ENCODE measurements at regions not wholly inside any gene's neighbourhood (a gene's known extent, or its start where the extent isn't known, plus 50 kb on each side); places are given as distances from the start of the nearest gene placed in this dataset.

DNA sequence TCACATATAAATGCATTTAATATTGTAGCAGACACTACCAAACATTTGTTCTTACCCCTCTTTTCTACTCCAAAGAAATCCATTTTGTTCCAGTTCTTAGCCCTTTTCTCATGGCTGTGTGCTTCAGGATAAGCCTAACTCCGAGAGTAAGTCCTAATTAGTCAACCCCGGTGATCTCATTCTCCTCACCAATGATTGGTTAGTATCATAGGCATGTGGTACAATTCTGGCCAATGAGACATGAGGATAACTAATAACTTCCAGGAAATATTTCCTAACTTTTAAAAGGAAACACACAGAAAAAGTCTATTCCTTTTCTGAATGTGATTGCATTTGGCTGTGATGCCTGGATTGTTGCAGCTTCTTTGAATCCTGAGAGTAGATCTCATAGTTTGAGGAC is 116.0 kb downstream of the GPR63 start:
- TF ChIP-seq, protein P1, sequence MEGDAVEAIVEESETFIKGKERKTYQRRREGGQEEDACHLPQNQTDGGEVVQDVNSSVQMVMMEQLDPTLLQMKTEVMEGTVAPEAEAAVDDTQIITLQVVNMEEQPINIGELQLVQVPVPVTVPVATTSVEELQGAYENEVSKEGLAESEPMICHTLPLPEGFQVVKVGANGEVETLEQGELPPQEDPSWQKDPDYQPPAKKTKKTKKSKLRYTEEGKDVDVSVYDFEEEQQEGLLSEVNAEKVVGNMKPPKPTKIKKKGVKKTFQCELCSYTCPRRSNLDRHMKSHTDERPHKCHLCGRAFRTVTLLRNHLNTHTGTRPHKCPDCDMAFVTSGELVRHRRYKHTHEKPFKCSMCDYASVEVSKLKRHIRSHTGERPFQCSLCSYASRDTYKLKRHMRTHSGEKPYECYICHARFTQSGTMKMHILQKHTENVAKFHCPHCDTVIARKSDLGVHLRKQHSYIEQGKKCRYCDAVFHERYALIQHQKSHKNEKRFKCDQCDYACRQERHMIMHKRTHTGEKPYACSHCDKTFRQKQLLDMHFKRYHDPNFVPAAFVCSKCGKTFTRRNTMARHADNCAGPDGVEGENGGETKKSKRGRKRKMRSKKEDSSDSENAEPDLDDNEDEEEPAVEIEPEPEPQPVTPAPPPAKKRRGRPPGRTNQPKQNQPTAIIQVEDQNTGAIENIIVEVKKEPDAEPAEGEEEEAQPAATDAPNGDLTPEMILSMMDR (conservative IDR thresholded peaks at IDR 0.05; ENCODE audit: low read length) = no peak
- no peak for TF ChIP-seq EZH2phosphoT487 (IDR thresholded peaks at IDR 0.05; ENCODE audit: borderline replicate concordance, low read depth, low read length)

Measured in OCI-LY7 (cell line).